ENCODE measurements at regions not wholly inside any gene's neighbourhood (a gene's known extent, or its start where the extent isn't known, plus 50 kb on each side); places are given as distances from the start of the nearest gene placed in this dataset.

DNA sequence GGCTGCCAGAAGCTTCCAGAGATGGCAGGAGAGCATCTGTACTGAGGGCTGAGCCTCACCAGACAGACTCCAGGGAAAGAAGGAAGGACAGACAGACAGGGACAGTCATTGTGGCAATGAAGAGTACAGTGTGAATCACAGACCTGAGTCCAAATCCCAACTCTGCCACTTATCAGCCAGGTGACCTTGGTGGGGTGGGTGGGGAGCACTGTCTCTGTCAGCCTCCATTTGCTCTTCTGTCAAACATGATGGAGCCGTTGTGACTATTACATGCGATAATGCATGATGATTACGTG is 85.9 kb upstream of the FSTL4 start:
- TF ChIP-seq, protein P1, sequence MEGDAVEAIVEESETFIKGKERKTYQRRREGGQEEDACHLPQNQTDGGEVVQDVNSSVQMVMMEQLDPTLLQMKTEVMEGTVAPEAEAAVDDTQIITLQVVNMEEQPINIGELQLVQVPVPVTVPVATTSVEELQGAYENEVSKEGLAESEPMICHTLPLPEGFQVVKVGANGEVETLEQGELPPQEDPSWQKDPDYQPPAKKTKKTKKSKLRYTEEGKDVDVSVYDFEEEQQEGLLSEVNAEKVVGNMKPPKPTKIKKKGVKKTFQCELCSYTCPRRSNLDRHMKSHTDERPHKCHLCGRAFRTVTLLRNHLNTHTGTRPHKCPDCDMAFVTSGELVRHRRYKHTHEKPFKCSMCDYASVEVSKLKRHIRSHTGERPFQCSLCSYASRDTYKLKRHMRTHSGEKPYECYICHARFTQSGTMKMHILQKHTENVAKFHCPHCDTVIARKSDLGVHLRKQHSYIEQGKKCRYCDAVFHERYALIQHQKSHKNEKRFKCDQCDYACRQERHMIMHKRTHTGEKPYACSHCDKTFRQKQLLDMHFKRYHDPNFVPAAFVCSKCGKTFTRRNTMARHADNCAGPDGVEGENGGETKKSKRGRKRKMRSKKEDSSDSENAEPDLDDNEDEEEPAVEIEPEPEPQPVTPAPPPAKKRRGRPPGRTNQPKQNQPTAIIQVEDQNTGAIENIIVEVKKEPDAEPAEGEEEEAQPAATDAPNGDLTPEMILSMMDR (IDR thresholded peaks at IDR 0.05) = no peak
- TF ChIP-seq POLR2A (IDR thresholded peaks at IDR 0.05) = no peak

Data from testis (tissue), 2 donors.